ENCODE measurements at regions not wholly inside any gene's neighbourhood (a gene's known extent, or its start where the extent isn't known, plus 50 kb on each side); places are given as distances from the start of the nearest gene placed in this dataset.

- no peaks in the 10 kb centered on the region for H3K36me3 ChIP-seq (ENCODE audit: insufficient read depth)
- H3K4me3 Mint-ChIP-seq, result no peak overlapping the region
- H3K36me3 Mint-ChIP-seq (ENCODE audit: low read depth), result peaks cover 4% of the 10 kb centered on the region; the same call in 1 of the 3 replicates
- no peaks in the 10 kb centered on the region for H3K27me3 Mint-ChIP-seq (ENCODE audit: insufficient read depth, low read depth, poor library complexity)
- no peak overlapping the region for H3K27ac Mint-ChIP-seq
- 0 out of 2 replicates have a peak, but pooled peaks cover 3% of the 10 kb centered on the region for H3K4me1 ChIP-seq (ENCODE audit: insufficient read depth)
- no peak overlapping the region for H2AFZ ChIP-seq
- TF ChIP-seq POLR2AphosphoS5 (IDR thresholded peaks at IDR 0.05; ENCODE audit: low read depth) (no peak), NANOG (IDR thresholded peaks at IDR 0.05; ENCODE audit: borderline replicate concordance) (no peak), REST (IDR thresholded peaks at IDR 0.05; ENCODE audit: unreplicated experiment) (no peak), EZH2 (IDR thresholded peaks at IDR 0.05; ENCODE audit: low read depth, unreplicated experiment) (no peak), STAT1 (IDR thresholded peaks at IDR 0.05; ENCODE audit: unreplicated experiment) (no peak), ZNF462 (CRISPR knock-in tag; IDR thresholded peaks at IDR 0.05) (no peak), JUNB (IDR thresholded peaks at IDR 0.05; ENCODE audit: unreplicated experiment) (no peak), ETS1 (IDR thresholded peaks at IDR 0.05) (no peak), ZNF331 (CRISPR knock-in tag; IDR thresholded peaks at IDR 0.05; ENCODE audit: low read depth) (no peak), CTCF (conservative IDR thresholded peaks at IDR 0.05; ENCODE audit: low read depth in 2 of 2) (no peak), CREB1 (CRISPR knock-in tag; IDR thresholded peaks at IDR 0.05; ENCODE audit: low read depth) (no peak), EZH2phosphoT487 (IDR thresholded peaks at IDR 0.05; ENCODE audit: unreplicated experiment) (no peak), ZNF114 (CRISPR knock-in tag; IDR thresholded peaks at IDR 0.05) (no peak)
- H3K4me1 Mint-ChIP-seq, result no peaks in the 10 kb centered on the region
- 0 out of 2 replicates have a peak, but pooled peaks cover 6% of the 10 kb centered on the region for H3K9me2 ChIP-seq (ENCODE audit: insufficient read depth)
- no peaks in the 10 kb centered on the region for H4K20me1 ChIP-seq (replicated peaks; ENCODE audit: insufficient read depth)
- no peak for DNase-seq (ENCODE audit: low spot score)
- no peak for ATAC-seq
- H3K79me2 ChIP-seq (replicated peaks; ENCODE audit: insufficient read depth), result no peaks in the 10 kb centered on the region
- H3K27ac ChIP-seq (ENCODE audit: low read depth), result no peak overlapping the region
- H3K4me2 ChIP-seq, result no peak overlapping the region
- H3F3A ChIP-seq (replicated peaks; ENCODE audit: low read depth), result no peaks in the 10 kb centered on the region
- H3K9me3 Mint-ChIP-seq, result peaks cover 9% of the 10 kb centered on the region
- H3K27me3 ChIP-seq (ENCODE audit: insufficient read depth), result no peaks in the 10 kb centered on the region
- H3K4me3 ChIP-seq, result no peak overlapping the region
Observed at GRCh38 chr17:71432378-71433315, 688.2 kb upstream of the SOX9 start.

Data from GM23338 (cell line).